NOMO-1 treated with dmso at 0.1 percent for 144 hours (cell line): ENCODE measurements at regions not wholly inside any gene's neighbourhood (a gene's known extent, or its start where the extent isn't known, plus 50 kb on each side); places are given as distances from the start of the nearest gene placed in this dataset.

Source experiments
- DNase-seq: peaks from one replicate; lab custom pipeline; 2025; ENCODE audit not compliant: unreplicated experiment; lab: John Stamatoyannopoulos, UW

DNA sequence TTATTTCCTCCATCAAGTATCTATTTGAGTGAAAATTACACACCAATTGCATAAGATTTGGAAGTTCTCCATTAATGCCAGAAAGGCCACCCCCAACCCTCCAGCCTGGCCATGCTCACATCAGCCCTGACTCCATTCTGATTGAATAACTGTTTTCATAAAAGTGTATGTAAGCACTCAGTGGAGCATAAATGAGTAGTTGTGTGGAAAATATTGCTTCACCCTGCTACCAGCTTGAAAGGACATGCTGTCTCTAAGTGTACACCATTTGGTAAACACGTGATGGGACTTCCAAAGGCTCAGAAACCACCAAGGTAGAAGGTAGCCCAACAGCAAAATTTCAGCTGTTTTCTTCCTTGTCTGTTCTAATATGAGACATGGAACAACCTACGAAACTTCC, 393.8 kb downstream of the ZNF385D start:
- DNase-seq, result no peak

DNA sequence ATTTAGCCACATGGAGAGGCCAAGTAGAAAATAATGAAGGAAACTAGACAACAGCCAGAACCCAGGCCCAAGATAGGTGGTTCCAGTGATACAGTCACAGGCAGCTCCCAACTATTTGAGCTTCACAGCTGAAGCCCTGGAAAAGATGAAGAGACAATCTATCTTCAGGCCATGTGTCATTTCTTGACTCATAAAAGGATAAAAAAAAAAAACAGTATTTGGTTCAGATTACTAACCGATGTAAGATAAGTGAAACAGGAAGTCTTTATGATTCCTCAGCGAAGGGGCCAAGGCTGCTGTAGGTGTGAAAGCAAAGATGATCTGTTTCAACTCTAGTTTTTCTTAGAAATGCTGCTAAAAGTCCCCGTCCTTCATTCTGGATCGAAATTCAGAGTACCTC, 394.6 kb downstream of the ZNF385D start:
- DNase-seq, result no peak

DNA sequence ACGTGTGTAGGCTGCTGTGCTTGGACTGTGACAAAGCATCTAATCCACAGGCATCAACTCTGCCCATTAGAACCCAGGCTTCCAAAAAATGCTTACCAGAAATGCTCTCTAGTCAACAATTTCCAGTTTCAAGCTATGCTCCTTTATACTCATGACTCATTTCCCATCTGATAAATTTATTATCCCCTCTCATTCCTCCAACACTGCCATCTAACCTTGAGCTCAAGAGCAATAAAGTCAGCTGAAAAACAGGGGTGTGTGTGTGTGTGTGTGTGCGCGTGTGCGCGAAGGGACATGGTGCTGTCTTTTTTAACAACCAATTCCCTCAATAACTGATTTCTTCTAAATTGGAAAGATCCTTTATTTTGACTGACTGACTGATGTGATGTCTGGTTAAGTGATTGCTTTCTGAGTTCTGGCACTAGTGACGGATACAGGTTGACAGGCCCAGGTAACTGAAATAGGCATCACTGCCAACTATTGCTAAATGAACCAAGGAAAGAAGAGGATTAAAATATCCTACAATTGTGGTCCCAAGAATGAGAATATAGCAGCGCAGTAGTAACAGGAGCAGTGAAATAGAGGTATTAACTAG, 405.5 kb downstream of the ZNF385D start:
- DNase-seq, result no peak

DNA sequence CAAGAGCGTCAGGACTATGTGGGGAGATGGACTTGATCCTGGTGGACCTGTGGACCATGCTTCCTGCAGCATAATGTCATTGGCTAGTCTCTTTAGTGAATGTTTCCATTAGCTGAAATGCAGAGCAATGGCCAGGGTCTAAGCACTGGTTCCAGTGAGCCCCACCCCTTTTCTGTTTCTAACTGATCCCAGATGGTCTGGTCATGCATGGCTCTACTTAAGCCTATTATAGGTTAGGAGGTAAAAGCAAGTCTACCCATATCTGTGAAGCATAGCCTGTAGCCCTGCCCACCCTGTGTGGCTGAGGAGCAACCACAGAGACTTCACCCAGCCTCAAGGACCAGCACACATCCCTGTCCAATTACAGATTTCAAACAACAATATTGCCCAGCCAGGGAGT, 419.2 kb downstream of the ZNF385D start:
- DNase-seq, result no peak

DNA sequence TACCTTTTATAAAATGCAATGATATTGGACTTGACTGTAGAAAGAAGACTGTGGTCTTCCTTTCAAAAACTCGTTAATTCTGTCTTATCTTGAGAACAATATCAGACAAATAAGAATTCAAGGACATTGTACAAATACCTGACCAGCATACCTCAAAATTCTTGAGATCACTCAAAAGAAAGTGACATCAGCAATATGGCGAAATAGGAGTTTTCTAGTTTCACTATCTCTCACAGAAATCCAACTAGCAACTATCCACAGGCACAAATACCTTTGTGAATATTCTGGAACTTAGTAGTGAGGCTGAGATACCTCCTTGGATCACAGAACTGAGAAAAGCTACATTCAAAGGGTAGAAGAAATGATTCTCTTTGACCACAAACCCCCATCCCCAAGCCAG, 419.7 kb downstream of the ZNF385D start:
- DNase-seq, result no peak

DNA sequence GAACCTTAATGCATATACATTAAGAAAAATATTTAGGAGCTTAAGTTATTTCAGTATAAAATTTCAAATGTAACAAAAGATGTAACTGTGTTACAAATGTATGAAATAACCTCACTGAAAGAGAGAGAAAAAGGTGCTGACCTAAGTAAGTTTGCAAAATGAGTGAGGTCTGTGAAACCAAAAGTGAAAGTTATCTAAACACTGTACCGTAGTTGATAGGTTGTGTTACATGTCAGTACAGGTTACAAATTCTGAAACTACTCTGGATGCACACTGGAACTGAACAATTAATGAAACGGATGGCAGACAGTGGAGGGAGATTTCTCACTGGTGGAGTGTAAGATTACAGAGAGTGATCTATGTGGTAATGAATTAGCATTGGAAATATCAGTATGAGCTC, 420.7 kb downstream of the ZNF385D start:
- no peak for DNase-seq

DNA sequence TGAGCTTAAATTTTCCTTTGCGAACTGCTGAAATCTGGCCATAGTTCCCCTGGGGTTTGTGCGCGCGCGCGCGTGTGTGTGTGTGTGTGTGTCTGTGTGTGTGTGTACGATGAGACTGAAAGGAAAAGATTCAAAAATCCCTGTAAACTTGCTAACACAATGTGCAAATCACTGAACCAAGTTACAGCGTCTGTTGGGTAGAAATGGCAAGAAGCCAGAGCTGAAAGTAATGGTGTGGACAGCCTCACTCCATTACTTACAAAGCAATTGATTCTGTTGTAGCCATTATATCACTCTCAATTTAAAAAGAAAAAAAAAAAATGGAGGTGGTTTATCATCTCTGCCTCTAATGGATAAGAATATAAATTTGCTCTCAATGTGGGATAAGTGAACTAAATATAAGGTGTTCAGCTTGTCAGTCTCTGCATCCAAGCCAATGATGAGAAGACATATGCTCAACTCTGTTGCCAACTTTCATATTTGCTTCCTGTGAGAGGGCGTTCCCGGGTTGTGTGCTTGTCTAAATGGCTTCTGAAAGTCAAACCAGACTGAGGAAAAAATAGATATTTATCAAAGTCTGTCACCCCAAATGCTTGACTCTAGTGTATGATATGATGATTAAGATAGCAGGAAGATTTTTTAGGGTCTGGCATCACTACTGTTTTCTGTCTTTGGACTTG, 422.2 kb downstream of the ZNF385D start:
- DNase-seq, result no peak

DNA sequence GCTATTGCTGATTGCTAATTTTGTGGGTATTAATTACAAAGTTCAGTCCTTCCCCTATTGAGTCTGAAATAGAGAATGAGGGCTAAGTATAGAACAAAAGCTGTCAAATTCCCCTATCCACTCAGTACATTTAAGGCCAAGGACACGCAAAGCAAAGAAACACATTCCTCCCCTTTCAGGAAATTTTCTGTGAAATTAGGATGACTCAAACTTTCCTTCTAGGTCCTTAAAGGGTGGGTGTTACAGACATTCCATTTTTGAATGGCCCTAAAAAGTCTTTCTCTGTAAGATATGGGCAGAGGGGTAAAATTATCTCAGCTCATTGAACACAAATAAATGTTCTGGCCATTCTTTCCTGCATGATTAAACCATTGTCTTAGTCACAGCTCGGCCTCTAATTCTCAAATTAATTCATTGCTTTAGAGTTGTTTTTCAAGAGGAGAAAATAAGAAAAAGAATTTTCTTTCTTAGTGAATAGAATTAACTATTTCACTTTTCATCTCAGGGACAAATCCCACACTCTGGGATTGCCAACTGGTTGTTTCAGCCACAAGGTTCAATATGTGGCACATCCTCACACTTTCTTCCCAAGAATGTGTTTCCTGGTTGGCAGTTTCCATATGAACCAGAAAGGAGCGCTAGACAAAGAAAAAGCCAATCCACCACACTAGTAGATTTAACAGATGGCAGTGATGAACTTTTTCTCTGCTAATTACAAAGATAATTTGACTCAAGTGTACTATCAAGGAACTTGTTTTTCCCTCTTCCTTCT, 424.1 kb downstream of the ZNF385D start:
- no peak for DNase-seq

DNA sequence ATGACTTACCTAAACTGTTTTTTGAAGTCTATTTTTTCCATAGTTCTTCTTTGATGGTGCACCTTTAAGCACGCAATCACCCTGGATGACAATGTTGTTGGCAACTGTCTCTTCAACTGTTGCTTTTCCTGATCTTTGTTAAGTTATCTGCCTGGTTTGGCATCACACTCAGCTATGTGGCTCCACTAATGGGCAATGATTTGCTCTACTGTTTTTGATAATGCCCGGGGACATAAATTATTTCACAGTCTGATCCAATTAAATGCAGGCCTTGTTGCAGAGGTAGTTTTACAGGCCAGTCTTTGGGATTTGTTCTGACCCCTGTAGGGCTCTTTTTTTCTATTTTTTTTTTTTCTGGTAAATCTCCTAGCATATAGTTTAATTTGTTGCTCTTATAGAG, 436.3 kb downstream of the ZNF385D start:
- no peak for DNase-seq

DNA sequence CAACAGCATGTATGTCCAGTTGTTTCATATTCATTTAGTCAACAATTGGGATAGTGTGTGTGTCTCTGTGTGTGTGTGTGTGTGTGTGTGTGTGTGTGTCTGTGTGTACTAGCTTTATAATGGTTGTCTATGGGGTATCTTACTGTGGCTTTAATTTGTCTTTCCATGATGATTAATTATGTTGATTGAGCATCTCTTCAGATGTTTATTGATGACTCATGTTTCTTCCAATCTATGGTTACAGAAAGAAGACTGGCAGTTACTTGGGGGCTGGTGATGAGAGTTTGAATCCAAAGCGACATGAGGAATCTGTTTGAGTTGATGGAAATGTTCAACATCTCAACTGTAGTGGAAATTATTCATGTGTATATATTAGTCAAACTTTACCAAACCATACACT, 440.1 kb downstream of the ZNF385D start:
- DNase-seq, result no peak

DNA sequence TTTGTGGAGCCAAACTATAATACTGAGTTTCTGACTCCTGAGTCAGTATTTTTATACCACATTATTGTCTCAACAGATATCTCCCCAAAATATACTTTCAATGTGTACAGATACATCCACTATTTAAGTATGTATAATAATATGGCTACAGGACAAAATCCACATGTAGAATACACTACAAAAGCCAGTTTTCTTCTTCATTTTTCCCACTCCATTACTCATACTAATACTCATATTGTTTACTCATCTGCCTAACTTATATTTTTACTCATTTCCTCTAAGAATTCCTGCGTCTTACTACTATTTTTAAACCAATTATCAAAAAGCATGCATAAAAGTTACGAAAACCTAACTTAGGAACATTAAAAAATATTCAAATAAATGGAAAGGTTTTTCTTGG, 440.8 kb downstream of the ZNF385D start:
- DNase-seq, result no peak

DNA sequence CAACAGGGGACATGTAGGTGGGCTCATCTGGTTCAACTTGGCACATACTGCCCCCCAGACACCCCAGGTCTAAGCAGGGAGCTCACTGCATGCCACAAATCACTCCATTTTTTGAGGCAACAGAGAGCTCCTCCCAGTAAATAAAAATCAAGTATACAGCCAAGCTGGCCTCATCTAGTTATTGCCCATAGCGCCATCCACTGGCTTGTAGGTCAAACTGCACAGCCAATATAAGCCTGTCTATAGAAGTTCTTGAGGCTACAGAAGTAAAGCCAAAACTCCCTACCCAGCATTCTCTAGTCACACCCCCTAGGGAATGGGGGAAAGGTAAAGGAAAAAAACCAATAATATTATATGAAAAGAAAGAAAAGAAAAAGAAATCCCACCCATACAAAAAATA, 453.7 kb downstream of the ZNF385D start:
- no peak for DNase-seq

DNA sequence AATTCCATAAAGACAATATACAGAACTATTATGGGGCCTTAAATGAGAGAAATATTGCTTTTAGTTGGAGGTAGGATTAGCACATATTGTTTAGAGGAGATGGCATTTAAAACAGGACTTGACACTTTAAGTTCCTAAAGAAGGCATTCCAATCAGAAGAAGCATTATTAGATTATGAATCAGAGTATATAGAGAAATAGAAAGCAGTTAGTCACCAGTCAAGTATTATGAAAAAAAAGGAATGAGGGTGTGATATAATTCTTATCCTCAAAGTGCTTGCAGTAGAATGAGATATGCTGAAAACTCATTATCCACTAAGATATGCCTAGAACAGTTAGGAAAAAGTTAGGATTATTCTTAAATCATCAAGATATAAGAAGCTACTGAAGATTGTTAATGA, 456.2 kb downstream of the ZNF385D start:
- no peak for DNase-seq

DNA sequence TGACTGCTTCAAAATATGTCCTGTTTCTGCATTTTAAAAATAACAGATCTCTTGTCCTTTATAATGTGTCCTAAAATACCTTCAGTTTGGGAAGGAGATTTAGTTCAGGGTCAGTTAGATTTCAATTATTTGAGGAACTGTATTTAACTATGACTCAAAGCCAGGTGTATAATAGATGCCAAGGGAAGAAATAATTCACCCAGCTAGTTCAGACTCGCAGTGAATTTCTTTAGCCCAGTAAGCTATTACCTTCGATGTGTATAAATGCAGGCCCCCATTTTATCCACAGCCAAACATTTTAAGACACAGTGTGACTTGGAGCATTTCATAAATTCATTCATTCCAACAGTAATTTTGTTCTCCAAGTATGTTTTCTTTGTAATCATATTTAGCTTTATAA, 458.0 kb downstream of the ZNF385D start:
- DNase-seq, result no peak

DNA sequence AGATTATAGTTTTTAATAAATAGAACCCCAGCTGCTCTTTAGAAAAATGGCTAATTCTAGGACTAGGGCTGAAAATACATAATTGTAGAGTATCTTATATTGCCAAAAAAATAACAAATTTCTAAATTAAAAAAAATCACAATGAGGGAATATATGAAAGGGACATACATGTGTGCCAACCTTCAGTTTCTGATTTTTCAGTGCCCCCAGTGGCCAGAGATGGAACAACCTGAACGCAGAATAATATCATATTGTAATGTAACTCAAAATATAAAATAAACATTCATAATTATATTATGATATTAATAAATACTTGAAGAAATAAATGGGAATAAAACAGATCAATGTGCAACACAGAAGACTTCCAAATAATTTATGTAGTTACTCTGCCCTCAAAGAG, 460.5 kb downstream of the ZNF385D start:
- DNase-seq, result no peak

DNA sequence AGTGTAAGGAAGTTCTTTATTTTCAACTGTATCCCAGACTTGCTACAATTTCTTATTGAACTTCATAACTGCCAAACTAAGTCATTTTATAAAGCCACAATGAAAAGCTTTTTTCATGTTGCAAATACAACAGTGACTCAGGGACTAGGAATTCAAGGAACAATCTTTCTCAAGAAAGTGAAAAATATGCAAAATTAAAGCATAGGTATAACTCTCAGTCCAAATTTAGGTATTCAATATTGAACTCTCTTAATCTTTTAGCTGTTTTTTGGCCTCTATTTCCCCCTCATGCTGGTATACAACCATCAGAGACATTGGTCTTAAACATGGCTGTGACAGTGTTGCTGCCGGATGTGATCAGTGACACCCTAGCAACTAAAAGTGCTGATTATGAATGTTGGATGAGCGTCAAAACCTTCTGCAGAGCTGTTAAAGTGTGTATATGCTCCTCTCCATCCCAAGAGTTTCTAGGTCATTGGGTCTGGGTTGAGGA, 476.9 kb downstream of the ZNF385D start:
- no peak for DNase-seq

DNA sequence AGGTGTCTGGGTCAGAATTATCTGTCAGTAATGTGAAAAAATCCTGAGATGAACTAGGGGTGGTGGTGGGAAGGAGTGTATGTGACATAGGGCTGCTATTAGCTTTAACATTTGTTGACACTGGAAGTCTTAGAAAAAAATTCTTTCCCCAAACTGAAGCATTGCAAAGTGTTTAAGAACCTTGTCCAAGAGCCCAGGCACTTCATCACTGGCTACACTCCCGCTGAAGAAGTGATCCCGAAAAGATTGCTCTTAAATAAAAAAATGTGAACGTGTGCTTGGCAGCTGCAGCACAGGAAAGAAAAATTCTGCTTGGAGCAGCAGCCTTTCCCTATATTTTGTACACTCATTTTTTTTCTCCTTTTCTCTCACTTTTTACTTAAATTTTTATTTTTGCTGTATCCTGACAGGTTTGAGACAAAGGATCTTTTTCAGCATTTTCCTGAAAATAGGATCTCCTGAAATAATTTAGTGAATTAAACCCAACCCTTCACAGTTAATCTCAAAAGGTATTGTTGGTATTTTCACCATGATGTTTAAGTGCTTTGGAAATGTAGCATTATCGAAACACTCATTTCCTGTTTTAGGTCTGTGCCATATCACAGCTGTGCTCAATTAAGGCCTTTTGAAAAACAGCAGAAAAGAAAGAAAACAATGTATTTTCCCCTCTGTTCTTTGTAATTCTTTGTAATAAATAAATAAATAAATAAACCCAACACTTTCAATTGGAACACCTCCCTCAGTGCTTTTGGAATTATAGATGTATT, 477.6 kb downstream of the ZNF385D start:
- DNase-seq, result no peak

DNA sequence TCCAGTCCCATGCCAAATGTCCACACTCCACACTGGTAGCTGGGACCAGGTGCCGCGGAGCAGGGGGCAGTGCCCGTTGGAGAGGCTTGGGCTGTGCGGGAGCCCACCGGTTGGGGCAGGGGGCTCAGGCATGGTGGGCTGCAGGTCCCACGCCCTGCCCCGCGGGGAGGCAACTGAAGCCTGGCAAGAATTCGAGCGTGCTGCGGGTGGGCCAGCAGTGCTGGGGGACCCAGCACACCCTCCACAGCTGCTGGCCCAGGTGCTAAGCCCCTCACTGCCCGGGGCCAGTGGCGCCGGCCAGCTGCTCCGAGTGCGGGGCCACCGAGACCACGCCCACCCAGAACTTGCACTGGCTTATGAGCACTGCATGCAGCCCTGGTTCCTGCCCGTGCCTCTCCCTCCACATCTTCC, 479.4 kb downstream of the ZNF385D start:
- DNase-seq, result no peak

DNA sequence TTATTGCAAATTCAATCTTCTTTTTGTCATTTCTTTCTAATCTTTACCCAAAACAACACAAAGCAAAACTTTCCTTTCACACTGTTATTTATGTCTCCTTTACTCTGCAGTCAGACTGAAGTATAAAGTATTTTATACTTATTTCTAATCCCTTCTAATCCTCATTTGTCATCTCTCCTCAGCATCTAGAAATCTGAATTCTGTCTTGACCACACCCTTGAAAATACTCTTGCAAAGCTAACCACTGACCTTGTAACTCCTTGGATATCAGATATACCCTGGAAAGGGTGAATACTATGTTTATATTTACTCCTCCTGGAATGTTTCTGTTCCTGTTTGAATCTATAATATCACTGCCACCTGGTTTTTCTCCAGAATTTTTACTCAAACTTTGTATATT, 481.1 kb downstream of the ZNF385D start:
- no peak for DNase-seq

DNA sequence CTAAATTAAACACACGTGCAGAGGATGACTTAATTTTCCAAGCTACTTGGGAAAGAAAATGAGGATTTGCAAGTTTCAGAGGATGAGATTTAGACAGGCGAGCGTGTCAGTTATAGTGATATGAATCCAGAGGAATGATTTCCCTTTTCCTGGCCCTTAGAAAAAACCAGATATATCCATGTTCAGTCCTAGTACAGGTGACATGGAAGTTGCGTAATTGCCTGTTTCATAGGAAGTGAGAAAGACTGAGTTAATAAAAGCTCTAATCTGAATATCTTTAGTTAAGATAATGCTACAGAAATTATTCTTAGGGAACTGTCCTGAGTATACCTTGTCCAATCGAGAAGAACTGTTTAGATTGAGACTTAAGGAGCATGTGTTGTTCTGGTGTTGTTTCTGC, 490.5 kb downstream of the ZNF385D start:
- no peak for DNase-seq

DNA sequence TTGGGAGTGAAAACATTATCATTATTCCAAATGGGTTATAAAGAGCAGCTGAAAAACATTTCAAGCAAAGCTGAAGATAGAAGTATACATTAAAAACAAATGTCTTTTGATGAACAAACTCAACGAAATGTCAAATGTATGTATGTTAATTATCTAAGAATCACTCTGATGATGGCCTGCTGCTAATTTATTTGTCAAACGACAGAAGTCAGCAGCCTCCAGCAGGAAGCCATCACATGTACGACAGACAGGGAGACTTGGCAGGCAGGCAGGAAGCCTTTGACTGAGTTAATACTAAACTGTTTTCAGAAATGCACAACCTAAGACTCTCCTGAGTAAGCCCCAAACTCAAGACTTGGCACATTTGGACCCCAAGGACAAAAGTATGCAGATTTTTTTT, 491.1 kb downstream of the ZNF385D start:
- no peak for DNase-seq

DNA sequence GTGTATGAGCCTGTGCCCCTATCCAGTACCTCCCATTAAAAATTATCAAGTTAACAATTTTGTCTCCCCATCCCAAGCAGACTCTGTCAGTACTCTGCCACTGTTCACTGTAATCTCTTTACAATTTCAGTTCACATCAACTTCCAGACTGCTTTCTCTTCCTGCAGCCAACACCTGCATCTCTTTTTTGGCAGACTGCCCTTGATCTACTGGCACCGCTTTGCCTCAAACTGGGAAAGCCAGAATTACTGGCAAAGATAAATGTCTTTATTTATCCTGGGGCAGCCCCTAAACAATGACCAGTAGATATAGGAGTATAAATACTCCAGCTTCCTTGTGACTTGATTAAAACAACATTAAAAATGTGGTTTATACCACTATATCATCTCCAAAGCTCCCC, 494.1 kb downstream of the ZNF385D start:
- no peak for DNase-seq
